Mucosa of gallbladder (tissue), 1 donor: ENCODE measurements at regions not wholly inside any gene's neighbourhood (a gene's known extent, or its start where the extent isn't known, plus 50 kb on each side); places are given as distances from the start of the nearest gene placed in this dataset.

Experiments
- DNase-seq: peaks from one replicate; pipeline ENCODE4 v3.0.0-alpha.2; 2020; ENCODE audit warnings: low spot score
- donor health status: DM: no; HTN: no; CAD: no.

- DNase-seq = no peak
These were observed 126.0 kb upstream of the IL12B start for GRCh38 chr5:159456261-159456660.

- DNase-seq = no peak
These were observed 126.6 kb upstream of the IL12B start for GRCh38 chr5:159456722-159457465.

- DNase-seq = no peak
These were observed 128.0 kb upstream of the IL12B start for GRCh38 chr5:159458217-159458711.

GRCh38 chr5:159459132-159459627 is 128.9 kb upstream of the IL12B start:
- DNase-seq = no peak

GRCh38 chr5:159459951-159460538 is 129.8 kb upstream of the IL12B start:
- no peak for DNase-seq

- no peak for DNase-seq
These were observed 133.5 kb upstream of the IL12B start for GRCh38 chr5:159463590-159464321.

- DNase-seq = no peak
These were observed 135.3 kb upstream of the IL12B start for GRCh38 chr5:159465604-159466003.

- no peak for DNase-seq
These were observed 137.4 kb upstream of the IL12B start for GRCh38 chr5:159467666-159468065.

GRCh38 chr5:159469496-159470372 is 139.4 kb upstream of the IL12B start:
- no peak for DNase-seq

- peak; percentile 16 for DNase-seq
These were observed 141.6 kb upstream of the IL12B start for GRCh38 chr5:159471904-159472303.

- no peak for DNase-seq
These were observed 144.7 kb upstream of the IL12B start for GRCh38 chr5:159475026-159475425.

- no peak for DNase-seq
These were observed 148.7 kb upstream of the IL12B start for GRCh38 chr5:159478950-159479349.

GRCh38 chr5:159480849-159481248 is 150.6 kb upstream of the IL12B start:
- DNase-seq = no peak

GRCh38 chr5:159481751-159482150 is 151.5 kb upstream of the IL12B start:
- no peak for DNase-seq

GRCh38 chr5:159486836-159487235 is 156.5 kb upstream of the IL12B start:
- DNase-seq = no peak

- DNase-seq = no peak
These were observed 158.2 kb upstream of the IL12B start for GRCh38 chr5:159488516-159488915.

GRCh38 chr5:159489779-159490178 is 159.5 kb upstream of the IL12B start:
- DNase-seq = no peak

GRCh38 chr5:159490507-159490906 is 160.2 kb upstream of the IL12B start:
- DNase-seq = no peak

GRCh38 chr5:159493696-159494095 is 163.4 kb upstream of the IL12B start:
- no peak for DNase-seq

- no peak for DNase-seq
These were observed 166.5 kb upstream of the IL12B start for GRCh38 chr5:159496773-159497172.

GRCh38 chr5:159497221-159497620 is 166.9 kb upstream of the IL12B start:
- no peak for DNase-seq

- no peak for DNase-seq
These were observed 168.3 kb upstream of the IL12B start for GRCh38 chr5:159498630-159499029.
